ENCODE measurements at regions not wholly inside any gene's neighbourhood (a gene's known extent, or its start where the extent isn't known, plus 50 kb on each side); places are given as distances from the start of the nearest gene placed in this dataset.

DNA sequence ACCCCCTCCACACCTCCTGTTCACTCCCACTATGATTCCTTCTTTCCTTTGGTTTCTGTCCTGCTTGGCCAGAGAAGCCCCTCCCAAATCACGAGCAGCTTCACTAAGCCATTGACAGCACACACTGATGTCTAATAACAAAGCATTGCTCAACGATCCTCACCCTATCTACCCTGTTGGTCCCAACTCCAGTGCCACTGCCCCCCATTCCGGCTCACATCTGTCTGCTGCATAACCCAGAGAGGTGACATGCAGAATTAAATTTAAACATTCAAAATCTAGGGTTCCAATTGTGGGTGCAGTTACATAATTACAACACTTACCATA is 236.9 kb downstream of the TTLL7 start:
- Mint-ChIP-seq H3K4me1 (ENCODE audit: unreplicated experiment) (peaks cover 2% of the 10 kb centered on the region), H3K9me3 (ENCODE audit: unreplicated experiment) (no peaks in the 10 kb centered on the region), H3K27me3 (ENCODE audit: unreplicated experiment) (peaks cover 45% of the 10 kb centered on the region), H3K27ac (ENCODE audit: unreplicated experiment) (no peak overlapping the region), H3K4me3 (ENCODE audit: unreplicated experiment) (no peak overlapping the region), H3K36me3 (ENCODE audit: unreplicated experiment) (no peaks in the 10 kb centered on the region)
- TF ChIP-seq CTCF (IDR thresholded peaks at IDR 0.05), result no peak
- no peak for DNase-seq (ENCODE audit: extremely low spot score, unreplicated experiment)

DNA sequence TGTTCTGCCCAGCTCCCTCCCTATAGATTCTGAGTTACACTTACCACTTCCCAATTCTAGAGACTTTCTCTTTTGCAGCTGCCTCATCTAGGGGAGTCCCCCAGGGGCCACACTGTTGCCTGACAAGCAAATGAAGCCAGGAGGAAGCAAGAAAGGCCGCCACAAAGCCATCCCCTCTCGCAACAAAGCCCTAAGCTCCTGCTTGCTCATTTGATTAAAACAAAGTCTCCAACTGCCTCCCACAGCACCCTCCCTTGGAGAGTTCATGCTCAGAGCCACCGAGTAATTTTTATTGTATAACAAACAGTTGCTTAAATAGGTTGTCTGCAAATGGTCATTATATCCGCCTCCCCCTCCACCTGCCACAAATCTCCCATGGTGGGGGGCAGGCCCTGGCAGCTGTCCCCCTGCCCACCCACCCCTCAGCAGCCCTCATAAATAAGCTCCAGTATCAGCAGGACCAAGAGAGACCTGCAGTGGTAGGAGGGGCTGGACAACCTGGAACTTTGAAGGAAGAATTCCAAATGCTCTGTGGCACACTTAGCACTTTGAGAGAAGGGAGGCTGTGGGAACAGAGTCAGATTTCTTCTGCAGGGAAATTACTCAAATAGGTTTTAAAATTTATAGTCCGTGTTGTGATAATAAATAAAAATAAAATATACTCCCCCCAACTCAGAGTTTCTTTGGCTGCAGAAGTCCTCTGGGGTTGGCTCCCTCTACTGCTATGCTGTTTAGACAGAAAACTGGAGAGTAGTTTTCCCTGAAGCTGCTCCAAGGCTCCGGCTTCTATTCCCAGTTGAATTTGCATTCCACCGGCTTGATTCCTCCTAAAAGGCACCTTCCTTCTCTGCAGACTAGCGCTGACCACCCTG is 237.5 kb downstream of the TTLL7 start:
- no peak for DNase-seq (ENCODE audit: extremely low spot score, unreplicated experiment)
- no peaks in the 10 kb centered on the region for H3K9me3 Mint-ChIP-seq (ENCODE audit: unreplicated experiment)
- peaks cover 43% of the 10 kb centered on the region for H3K27me3 Mint-ChIP-seq (ENCODE audit: unreplicated experiment)
- H3K36me3 Mint-ChIP-seq (ENCODE audit: unreplicated experiment), result no peaks in the 10 kb centered on the region
- no peak overlapping the region for H3K27ac Mint-ChIP-seq (ENCODE audit: unreplicated experiment)
- peaks cover 2% of the 10 kb centered on the region for H3K4me1 Mint-ChIP-seq (ENCODE audit: unreplicated experiment)
- no peak for TF ChIP-seq CTCF (IDR thresholded peaks at IDR 0.05)
- H3K4me3 Mint-ChIP-seq (ENCODE audit: unreplicated experiment), result no peak overlapping the region

- no peak for DNase-seq (ENCODE audit: extremely low spot score, unreplicated experiment)
- TF ChIP-seq CTCF (IDR thresholded peaks at IDR 0.05), result no peak
- no peaks in the 10 kb centered on the region for H3K36me3 Mint-ChIP-seq (ENCODE audit: unreplicated experiment)
- no peak overlapping the region for H3K27ac Mint-ChIP-seq (ENCODE audit: unreplicated experiment)
- H3K4me1 Mint-ChIP-seq (ENCODE audit: unreplicated experiment), result peaks cover 2% of the 10 kb centered on the region
- H3K4me3 Mint-ChIP-seq (ENCODE audit: unreplicated experiment), result no peak overlapping the region
- H3K27me3 Mint-ChIP-seq (ENCODE audit: unreplicated experiment), result peaks cover 38% of the 10 kb centered on the region
- no peaks in the 10 kb centered on the region for H3K9me3 Mint-ChIP-seq (ENCODE audit: unreplicated experiment)
Measured at GRCh38 chr1:83760226-83761021, 238.5 kb downstream of the TTLL7 start.

DNA sequence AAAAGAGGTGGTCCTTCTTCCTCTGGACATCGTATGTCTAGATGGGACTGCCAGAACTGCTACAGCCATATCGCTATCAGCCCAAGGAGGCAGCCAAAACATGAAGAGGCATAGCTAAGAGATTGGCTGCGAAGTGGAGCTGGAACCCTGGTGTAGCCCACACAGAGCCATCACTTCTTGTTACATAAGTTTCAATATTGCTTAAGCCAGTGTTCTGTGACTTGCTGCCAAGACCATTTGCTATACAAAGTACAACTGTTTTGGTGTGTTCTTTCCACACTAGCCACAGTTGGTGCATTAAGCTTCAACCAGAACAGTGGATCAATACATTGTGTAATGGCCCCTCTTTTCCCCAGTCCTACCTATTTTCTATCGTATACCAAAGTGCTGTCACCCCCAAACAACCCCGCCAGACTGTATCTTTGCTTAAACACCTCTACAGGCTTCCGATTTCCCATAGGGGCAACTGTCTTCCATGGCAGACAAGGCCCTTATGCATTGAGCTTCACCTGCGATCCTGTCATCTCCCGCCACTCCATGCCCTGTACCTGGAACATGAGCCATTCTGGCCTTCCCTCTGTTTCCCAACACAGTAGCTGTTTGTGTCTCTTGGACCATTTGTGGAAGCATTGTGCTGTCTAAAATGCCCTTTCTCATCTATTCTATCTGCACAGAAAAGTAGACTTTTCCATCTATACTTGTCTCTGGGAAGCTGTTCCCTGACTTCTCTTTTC is 241.8 kb downstream of the TTLL7 start:
- no peak for TF ChIP-seq CTCF (IDR thresholded peaks at IDR 0.05)
- Mint-ChIP-seq H3K9me3 (ENCODE audit: unreplicated experiment) (no peaks in the 10 kb centered on the region), H3K36me3 (ENCODE audit: unreplicated experiment) (no peaks in the 10 kb centered on the region), H3K27ac (ENCODE audit: unreplicated experiment) (no peak overlapping the region), H3K4me1 (ENCODE audit: unreplicated experiment) (peaks cover 2% of the 10 kb centered on the region), H3K27me3 (ENCODE audit: unreplicated experiment) (peaks cover 19% of the 10 kb centered on the region), H3K4me3 (ENCODE audit: unreplicated experiment) (no peak overlapping the region)
- no peak for DNase-seq (ENCODE audit: extremely low spot score, unreplicated experiment)

Measured in osteocyte (in vitro differentiated cells).